ENCODE measurements at regions not wholly inside any gene's neighbourhood (a gene's known extent, or its start where the extent isn't known, plus 50 kb on each side); places are given as distances from the start of the nearest gene placed in this dataset.

GRCh38 chr4:20137176-20137575, 114.5 kb upstream of the SLIT2 start:
- DNase-seq (no peak), ATAC-seq (no peak)
- Histone ChIP-seq H3K36me3 (no peaks in the 10 kb centered on the region), H3K4me3 (no peak overlapping the region), H3K27ac (no peak overlapping the region), H3K27me3 (ENCODE audit: low read depth) (no peaks in the 10 kb centered on the region), H3K4me1 (no peaks in the 10 kb centered on the region), H3K9me3 (no peaks in the 10 kb centered on the region)
- TF ChIP-seq CTCF (IDR thresholded peaks at IDR 0.05), result no peak
- intact Hi-C loops (cut with DNase I), result no loop called here

- no peak for TF ChIP-seq CTCF (IDR thresholded peaks at IDR 0.05)
- H3K27me3 ChIP-seq (ENCODE audit: low read depth), result no peaks in the 10 kb centered on the region
- no peak overlapping the region for H3K4me3 ChIP-seq
- no peaks in the 10 kb centered on the region for H3K9me3 ChIP-seq
- ATAC-seq, result no peak
- intact Hi-C loops (cut with DNase I), result no loop called here
- no peak overlapping the region for H3K27ac ChIP-seq
- no peaks in the 10 kb centered on the region for H3K36me3 ChIP-seq
- no peaks in the 10 kb centered on the region for H3K4me1 ChIP-seq
- no peak for DNase-seq
These were observed 124.1 kb upstream of the SLIT2 start for GRCh38 chr4:20127626-20128025.

GRCh38 chr4:20126906-20127305, 124.8 kb upstream of the SLIT2 start:
- ATAC-seq (no peak), DNase-seq (no peak)
- Histone ChIP-seq H3K27me3 (ENCODE audit: low read depth) (no peaks in the 10 kb centered on the region), H3K9me3 (no peaks in the 10 kb centered on the region), H3K4me1 (no peaks in the 10 kb centered on the region), H3K27ac (no peak overlapping the region), H3K36me3 (no peaks in the 10 kb centered on the region), H3K4me3 (no peak overlapping the region)
- TF ChIP-seq CTCF (IDR thresholded peaks at IDR 0.05), result no peak
- intact Hi-C loops (cut with DNase I), result no loop called here

GRCh38 chr4:20124317-20125026, 127.2 kb upstream of the SLIT2 start:
- ATAC-seq, result no peak

GRCh38 chr4:20122198-20122988, 129.3 kb upstream of the SLIT2 start:
- no peaks in the 10 kb centered on the region for H3K4me1 ChIP-seq
- no peaks in the 10 kb centered on the region for H3K36me3 ChIP-seq
- TF ChIP-seq CTCF (IDR thresholded peaks at IDR 0.05), result no peak
- intact Hi-C loops (cut with DNase I), result no loop called here
- no peaks in the 10 kb centered on the region for H3K27me3 ChIP-seq (ENCODE audit: low read depth)
- ATAC-seq (no peak), DNase-seq (no peak)
- no peak overlapping the region for H3K4me3 ChIP-seq
- no peak overlapping the region for H3K27ac ChIP-seq
- H3K9me3 ChIP-seq, result no peaks in the 10 kb centered on the region

More at GRCh38 chr4:20124317-20125026, 127.2 kb upstream of the SLIT2 start:
- no peaks in the 10 kb centered on the region for H3K36me3 ChIP-seq
- no peak for DNase-seq
- no peak for TF ChIP-seq CTCF (IDR thresholded peaks at IDR 0.05)
- H3K27ac ChIP-seq, result no peak overlapping the region
- H3K9me3 ChIP-seq, result no peaks in the 10 kb centered on the region
- intact Hi-C loops (cut with DNase I), result no loop called here
- no peaks in the 10 kb centered on the region for H3K4me1 ChIP-seq
- H3K4me3 ChIP-seq, result no peak overlapping the region
- H3K27me3 ChIP-seq (ENCODE audit: low read depth), result no peaks in the 10 kb centered on the region

Data from lower lobe of right lung (tissue), 2 donors.